Coronary artery (tissue), 2 donors: ENCODE measurements at regions not wholly inside any gene's neighbourhood (a gene's known extent, or its start where the extent isn't known, plus 50 kb on each side); places are given as distances from the start of the nearest gene placed in this dataset.

Source experiments
- DNase-seq: peaks from one replicate; pipeline ENCODE4 v3.0.0-alpha.2; 2017; ENCODE audit warnings: low spot score
- H3K27ac ChIP-seq, 2 donors: fragments of 200-600 bp; sonication (generic); one replicate each; pipeline ENCODE4 v1.5.1; 2016 to 2019
- H3K4me3 ChIP-seq: fragments of 200-600 bp; sonication (generic); 2 replicates; pipeline ENCODE4 v1.5.1; 2016; ENCODE audit warnings: mild to moderate bottlenecking, moderate library complexity
- CTCF ChIP-seq: fragments of 200-600 bp; sonication (generic); IDR thresholded peaks from one replicate; pipeline ENCODE4 v1.5.1; 2019; ENCODE audit warnings: antibody characterized with exemption

GRCh38 chr17:33811004-33811760, 443.9 kb upstream of the CCL2 start:
- DNase-seq = no peak
- H3K4me3 ChIP-seq = no peak overlapping the region
- no peak for TF ChIP-seq CTCF
- H3K27ac ChIP-seq = no peak overlapping the region

- H3K4me3 ChIP-seq = no peak overlapping the region
- no peak for TF ChIP-seq CTCF
- no peak for DNase-seq
- no peak overlapping the region for H3K27ac ChIP-seq
These were observed 443.0 kb upstream of the CCL2 start for GRCh38 chr17:33811984-33812577.

GRCh38 chr17:33814852-33815251, 440.2 kb upstream of the CCL2 start:
- no peak for DNase-seq
- H3K4me3 ChIP-seq = no peak overlapping the region
- no peak for TF ChIP-seq CTCF
- no peak overlapping the region for H3K27ac ChIP-seq

GRCh38 chr17:33816036-33816435, 439.0 kb upstream of the CCL2 start:
- no peak for DNase-seq
- Histone ChIP-seq H3K27ac (no peak overlapping the region), H3K4me3 (no peak overlapping the region)
- no peak for TF ChIP-seq CTCF

GRCh38 chr17:33816842-33817617, 438.1 kb upstream of the CCL2 start:
- H3K27ac ChIP-seq = no peak overlapping the region
- no peak for TF ChIP-seq CTCF
- DNase-seq = no peak
- no peak overlapping the region for H3K4me3 ChIP-seq

- H3K4me3 ChIP-seq = no peak overlapping the region
- TF ChIP-seq CTCF = no peak
- DNase-seq = no peak
- H3K27ac ChIP-seq = no peak overlapping the region
These were observed 435.5 kb upstream of the CCL2 start for GRCh38 chr17:33819539-33819938.
